GM12891 (cell line): ENCODE measurements at regions not wholly inside any gene's neighbourhood (a gene's known extent, or its start where the extent isn't known, plus 50 kb on each side); places are given as distances from the start of the nearest gene placed in this dataset.

Experiments
- POLR2AphosphoS5 ChIP-seq: IDR thresholded peaks from 2 replicates; pipeline ENCODE4 v1.6.1; 2011; ENCODE audit warnings: low read depth, low read length, control low read depth
- TAF1 ChIP-seq: IDR thresholded peaks from 2 replicates; pipeline ENCODE4 v1.6.1; 2011; ENCODE audit warnings: low read depth, low read length, control low read depth

DNA sequence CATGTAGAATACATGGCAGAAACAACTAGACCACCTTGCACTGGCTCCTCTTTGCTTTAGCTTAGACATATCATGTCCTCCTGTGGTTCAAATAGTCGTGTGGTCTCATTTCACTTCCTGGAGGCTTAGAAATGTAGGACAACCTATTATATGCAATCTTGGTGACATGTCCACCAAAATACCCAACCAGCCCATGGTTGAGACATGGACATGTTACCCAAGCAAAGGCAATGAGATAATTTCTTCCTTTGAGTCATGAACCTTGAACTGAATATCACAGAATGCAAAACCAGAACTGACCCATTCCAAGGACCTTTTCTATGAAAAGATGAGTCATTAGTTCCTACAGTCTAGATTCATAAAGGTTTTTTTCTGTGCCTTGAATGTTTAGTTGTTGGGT, 309.0 kb upstream of the MDFIC2 start:
- TF ChIP-seq POLR2AphosphoS5, result no peak
- TF ChIP-seq TAF1, result no peak
